Vagina (tissue), 2 donors: ENCODE measurements at regions not wholly inside any gene's neighbourhood (a gene's known extent, or its start where the extent isn't known, plus 50 kb on each side); places are given as distances from the start of the nearest gene placed in this dataset.

Experiments used
- POLR2A ChIP-seq, 2 donors: fragments of 450-650 bp; IDR thresholded peaks; one replicate each; pipeline ENCODE4 v1.6.1; 2017; ENCODE audit warnings: antibody characterized with exemption in 2 of 2, mild to moderate bottlenecking in 2 of 2, moderate library complexity in 2 of 2
- POLR2AphosphoS5 ChIP-seq, 2 donors: sonication (generic); formaldehyde crosslinking; IDR thresholded peaks; one replicate each; pipeline ENCODE4 v1.9.0; 2017; ENCODE audit warnings: antibody characterized with exemption in 2 of 2, mild to moderate bottlenecking in 2 of 2, low read depth in 1 of 2; ENCODE audit not compliant: insufficient read depth in 1 of 2
- TF ChIP-seq, protein P1 (sequence below), 3 experiments: fragments of 450-650 bp in 2 of 3; fragments of 200-600 bp in 1 of 3; sonication (generic) in 1 of 3; IDR thresholded peaks; one replicate each; pipeline ENCODE4 v1.5.1; 2017 to 2019; ENCODE audit warnings: antibody characterized with exemption in 3 of 3, mild to moderate bottlenecking in 2 of 3, moderate library complexity in 2 of 3

DNA sequence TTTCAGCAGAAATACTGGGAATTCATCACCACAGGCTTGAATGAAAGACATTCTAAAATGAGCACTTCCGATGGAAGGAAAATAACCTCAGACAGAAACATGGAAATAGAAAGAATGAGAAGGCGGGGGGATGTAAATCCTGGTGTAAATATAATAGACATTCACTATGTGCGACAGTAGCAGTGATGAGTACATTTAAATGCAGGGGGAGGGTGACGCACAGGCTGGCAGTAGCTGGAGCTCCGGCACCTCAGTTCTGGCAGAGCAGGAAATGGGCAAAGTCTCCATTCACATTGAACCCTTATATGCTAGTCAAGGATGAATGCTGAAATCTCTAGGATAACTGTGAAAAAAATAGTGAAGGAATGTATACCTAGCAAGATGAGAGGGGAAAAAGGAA lies 172.7 kb upstream of the C14orf180 start:
- TF ChIP-seq, protein P1, sequence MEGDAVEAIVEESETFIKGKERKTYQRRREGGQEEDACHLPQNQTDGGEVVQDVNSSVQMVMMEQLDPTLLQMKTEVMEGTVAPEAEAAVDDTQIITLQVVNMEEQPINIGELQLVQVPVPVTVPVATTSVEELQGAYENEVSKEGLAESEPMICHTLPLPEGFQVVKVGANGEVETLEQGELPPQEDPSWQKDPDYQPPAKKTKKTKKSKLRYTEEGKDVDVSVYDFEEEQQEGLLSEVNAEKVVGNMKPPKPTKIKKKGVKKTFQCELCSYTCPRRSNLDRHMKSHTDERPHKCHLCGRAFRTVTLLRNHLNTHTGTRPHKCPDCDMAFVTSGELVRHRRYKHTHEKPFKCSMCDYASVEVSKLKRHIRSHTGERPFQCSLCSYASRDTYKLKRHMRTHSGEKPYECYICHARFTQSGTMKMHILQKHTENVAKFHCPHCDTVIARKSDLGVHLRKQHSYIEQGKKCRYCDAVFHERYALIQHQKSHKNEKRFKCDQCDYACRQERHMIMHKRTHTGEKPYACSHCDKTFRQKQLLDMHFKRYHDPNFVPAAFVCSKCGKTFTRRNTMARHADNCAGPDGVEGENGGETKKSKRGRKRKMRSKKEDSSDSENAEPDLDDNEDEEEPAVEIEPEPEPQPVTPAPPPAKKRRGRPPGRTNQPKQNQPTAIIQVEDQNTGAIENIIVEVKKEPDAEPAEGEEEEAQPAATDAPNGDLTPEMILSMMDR (IDR thresholded peaks at IDR 0.05): no peak
- no peak for TF ChIP-seq POLR2AphosphoS5 (IDR thresholded peaks at IDR 0.05; ENCODE audit: insufficient read depth in 1 of 2, low read depth in 1 of 2)
- no peak for TF ChIP-seq POLR2A (IDR thresholded peaks at IDR 0.05)
